KMS-11 (cell line): ENCODE measurements at regions not wholly inside any gene's neighbourhood (a gene's known extent, or its start where the extent isn't known, plus 50 kb on each side); places are given as distances from the start of the nearest gene placed in this dataset.

ENCODE experiments used
- H2AFZ ChIP-seq: fragments of 200-600 bp; sonication (generic); 2 replicates; pipeline ENCODE4 v1.6.1; 2016; ENCODE audit warnings: antibody characterized with exemption, mixed run types, low read depth
- H3K27ac ChIP-seq: fragments of 200-600 bp; sonication (generic); 2 replicates; pipeline ENCODE4 v1.6.1; 2016; ENCODE audit warnings: mild to moderate bottlenecking, mixed run types
- H3K27me3 ChIP-seq: fragments of 200-600 bp; sonication (generic); 2 replicates; pipeline ENCODE4 v1.6.1; 2017; ENCODE audit warnings: mild to moderate bottlenecking, low read depth, mixed run types, moderate library complexity; ENCODE audit not compliant: insufficient read depth
- H3K36me3 ChIP-seq: fragments of 200-600 bp; sonication (generic); 2 replicates; pipeline ENCODE4 v1.6.1; 2017; ENCODE audit warnings: mild to moderate bottlenecking, mixed run types; ENCODE audit not compliant: insufficient read depth
- H3K4me1 ChIP-seq: fragments of 200-600 bp; sonication (generic); 2 replicates; pipeline ENCODE4 v1.6.1; 2016; ENCODE audit warnings: mild to moderate bottlenecking, low read depth, mixed run types; ENCODE audit not compliant: poor library complexity, severe bottlenecking
- H3K4me2 ChIP-seq: fragments of 200-600 bp; sonication (generic); 2 replicates; pipeline ENCODE4 v1.7.0; 2016; ENCODE audit warnings: mild to moderate bottlenecking, mixed run types
- H3K4me3 ChIP-seq: fragments of 200-600 bp; sonication (generic); IDR thresholded peaks from 2 replicates; pipeline ENCODE4 v1.6.1; 2017; ENCODE audit warnings: low read depth, low read length, mixed read lengths; ENCODE audit not compliant: insufficient read depth
- H3K79me2 ChIP-seq: fragments of 200-600 bp; sonication (generic); 2 replicates; pipeline ENCODE4 v1.6.1; 2016; ENCODE audit warnings: low read depth, mixed run types; ENCODE audit not compliant: insufficient read depth
- H3K9ac ChIP-seq: fragments of 200-600 bp; sonication (generic); 2 replicates; pipeline ENCODE4 v1.6.1; 2016; ENCODE audit warnings: mild to moderate bottlenecking, mixed run types
- H4K20me1 ChIP-seq: fragments of 200-600 bp; sonication (generic); 2 replicates; pipeline ENCODE4 v1.6.1; 2016; ENCODE audit warnings: mild to moderate bottlenecking, mixed run types; ENCODE audit not compliant: insufficient read depth
- TF ChIP-seq, protein P1 (sequence below): fragments of 200-600 bp; sonication (generic); conservative IDR thresholded peaks from 2 replicates; pipeline ENCODE4 v1.6.1; 2017; ENCODE audit warnings: low read depth, mild to moderate bottlenecking, antibody characterized with exemption, low read length, moderate library complexity, mixed read lengths

DNA sequence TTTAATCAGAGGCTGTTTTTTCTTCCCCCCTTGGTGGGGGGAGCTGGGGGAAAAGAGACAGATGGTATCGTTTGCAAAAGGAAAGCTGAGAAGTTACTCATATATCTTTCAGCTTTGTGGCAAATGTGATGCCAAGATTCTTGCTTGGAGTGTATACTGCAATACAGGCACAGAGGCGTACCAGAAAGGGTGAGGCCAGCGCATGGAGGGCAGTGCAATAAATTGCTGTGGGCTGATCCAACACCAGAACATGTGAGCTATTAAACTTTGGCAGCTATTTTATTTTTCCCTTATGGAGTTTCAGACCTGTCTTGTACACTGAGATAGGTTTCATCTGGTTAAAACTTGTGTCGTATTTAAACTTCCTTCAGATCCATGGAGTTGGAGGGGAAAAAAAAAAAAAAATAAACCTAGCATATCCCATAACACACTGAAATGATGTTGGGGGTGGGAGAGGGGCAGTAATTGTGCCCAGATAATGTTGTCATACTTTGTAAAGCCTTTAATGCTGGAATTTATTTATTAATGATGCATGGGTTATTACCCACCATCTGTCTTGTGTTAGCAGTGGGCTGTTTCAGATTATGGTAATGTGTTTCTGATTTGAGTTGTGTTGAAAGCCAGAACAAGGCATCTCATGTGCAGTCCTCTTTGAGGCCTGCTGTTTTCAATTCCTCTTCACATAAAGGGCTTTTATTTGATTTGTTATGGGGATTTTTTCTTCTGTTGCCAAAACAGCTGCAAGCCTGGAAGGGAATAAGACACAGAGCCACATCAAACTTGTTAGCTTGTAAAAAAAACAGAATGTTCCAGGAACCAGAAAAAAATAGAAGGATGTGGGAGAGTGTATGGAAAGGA, 891.3 kb downstream of the TLE1 start:
- H3K4me2 ChIP-seq = no peak overlapping the region
- no peaks in the 10 kb centered on the region for H3K4me1 ChIP-seq
- TF ChIP-seq, protein P1, sequence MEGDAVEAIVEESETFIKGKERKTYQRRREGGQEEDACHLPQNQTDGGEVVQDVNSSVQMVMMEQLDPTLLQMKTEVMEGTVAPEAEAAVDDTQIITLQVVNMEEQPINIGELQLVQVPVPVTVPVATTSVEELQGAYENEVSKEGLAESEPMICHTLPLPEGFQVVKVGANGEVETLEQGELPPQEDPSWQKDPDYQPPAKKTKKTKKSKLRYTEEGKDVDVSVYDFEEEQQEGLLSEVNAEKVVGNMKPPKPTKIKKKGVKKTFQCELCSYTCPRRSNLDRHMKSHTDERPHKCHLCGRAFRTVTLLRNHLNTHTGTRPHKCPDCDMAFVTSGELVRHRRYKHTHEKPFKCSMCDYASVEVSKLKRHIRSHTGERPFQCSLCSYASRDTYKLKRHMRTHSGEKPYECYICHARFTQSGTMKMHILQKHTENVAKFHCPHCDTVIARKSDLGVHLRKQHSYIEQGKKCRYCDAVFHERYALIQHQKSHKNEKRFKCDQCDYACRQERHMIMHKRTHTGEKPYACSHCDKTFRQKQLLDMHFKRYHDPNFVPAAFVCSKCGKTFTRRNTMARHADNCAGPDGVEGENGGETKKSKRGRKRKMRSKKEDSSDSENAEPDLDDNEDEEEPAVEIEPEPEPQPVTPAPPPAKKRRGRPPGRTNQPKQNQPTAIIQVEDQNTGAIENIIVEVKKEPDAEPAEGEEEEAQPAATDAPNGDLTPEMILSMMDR = no peak
- no peak overlapping the region for H3K9ac ChIP-seq
- no peaks in the 10 kb centered on the region for H4K20me1 ChIP-seq
- H3K79me2 ChIP-seq = no peaks in the 10 kb centered on the region
- no peaks in the 10 kb centered on the region for H3K27me3 ChIP-seq
- no peaks in the 10 kb centered on the region for H3K36me3 ChIP-seq
- no peak overlapping the region for H3K4me3 ChIP-seq
- H2AFZ ChIP-seq = no peak overlapping the region
- no peak overlapping the region for H3K27ac ChIP-seq

- Histone ChIP-seq H2AFZ (no peak overlapping the region), H3K36me3 (no peaks in the 10 kb centered on the region), H3K9ac (no peak overlapping the region), H3K4me1 (no peaks in the 10 kb centered on the region), H3K4me3 (no peak overlapping the region), H3K27ac (no peak overlapping the region), H3K4me2 (no peak overlapping the region), H4K20me1 (no peaks in the 10 kb centered on the region), H3K27me3 (no peaks in the 10 kb centered on the region), H3K79me2 (no peaks in the 10 kb centered on the region)
- TF ChIP-seq, protein P1 = no peak
Observed at GRCh38 chr9:80797101-80797829, 892.1 kb downstream of the TLE1 start.

- Histone ChIP-seq H3K27me3 (no peaks in the 10 kb centered on the region), H4K20me1 (no peaks in the 10 kb centered on the region), H3K4me3 (no peak overlapping the region), H3K4me1 (no peaks in the 10 kb centered on the region), H3K9ac (no peak overlapping the region), H3K79me2 (no peaks in the 10 kb centered on the region), H2AFZ (no peak overlapping the region), H3K36me3 (no peaks in the 10 kb centered on the region), H3K27ac (no peak overlapping the region), H3K4me2 (no peak overlapping the region)
- TF ChIP-seq, protein P1 = no peak
Observed at GRCh38 chr9:80796632-80797031, 892.7 kb downstream of the TLE1 start.

- no peaks in the 10 kb centered on the region for H3K79me2 ChIP-seq
- H3K4me2 ChIP-seq = no peak overlapping the region
- TF ChIP-seq, protein P1 = no peak
- no peaks in the 10 kb centered on the region for H3K4me1 ChIP-seq
- H3K9ac ChIP-seq = no peak overlapping the region
- H4K20me1 ChIP-seq = no peaks in the 10 kb centered on the region
- H2AFZ ChIP-seq = no peak overlapping the region
- H3K27me3 ChIP-seq = no peaks in the 10 kb centered on the region
- no peak overlapping the region for H3K27ac ChIP-seq
- no peak overlapping the region for H3K4me3 ChIP-seq
- no peaks in the 10 kb centered on the region for H3K36me3 ChIP-seq
Observed at GRCh38 chr9:80794197-80794596, 895.1 kb downstream of the TLE1 start.
